ENCODE measurements at regions not wholly inside any gene's neighbourhood (a gene's known extent, or its start where the extent isn't known, plus 50 kb on each side); places are given as distances from the start of the nearest gene placed in this dataset.

- TF ChIP-seq EZH2phosphoT487 (IDR thresholded peaks at IDR 0.05) (no peak), EZH2 (IDR thresholded peaks at IDR 0.05) (no peak)
These were observed 269.9 kb downstream of the MED10 start for GRCh38 chr5:6108540-6108848.

Measured in neural progenitor cell (in vitro differentiated cells).